ENCODE measurements at regions not wholly inside any gene's neighbourhood (a gene's known extent, or its start where the extent isn't known, plus 50 kb on each side); places are given as distances from the start of the nearest gene placed in this dataset.

GRCh38 chr9:108386859-108387384, 468.9 kb downstream of the ACTL7B start (continued):
- TF ChIP-seq KLF12 (CRISPR knock-in tag; IDR thresholded peaks at IDR 0.05; ENCODE audit: borderline replicate concordance) (no peak), ZNF598 (CRISPR knock-in tag; IDR thresholded peaks at IDR 0.05; ENCODE audit: borderline replicate concordance) (no peak), ZNF335 (CRISPR knock-in tag; IDR thresholded peaks at IDR 0.05) (no peak), ZNF619 (CRISPR knock-in tag; IDR thresholded peaks at IDR 0.05) (no peak), DNMT1 (CRISPR knock-in tag; IDR thresholded peaks at IDR 0.05) (no peak), ZNF234 (CRISPR knock-in tag; conservative IDR thresholded peaks at IDR 0.05) (no peak), GPN1 (CRISPR knock-in tag; IDR thresholded peaks at IDR 0.05; ENCODE audit: borderline replicate concordance) (no peak), DPF2 (CRISPR knock-in tag; IDR thresholded peaks at IDR 0.05; ENCODE audit: borderline replicate concordance, low read depth) (no peak), TAF15 (IDR thresholded peaks at IDR 0.05; ENCODE audit: low read depth, low read length, poor library complexity, severe bottlenecking) (no peak), NFATC3 (CRISPR knock-in tag; IDR thresholded peaks at IDR 0.05) (no peak)
- TF ChIP-seq, protein P1, sequence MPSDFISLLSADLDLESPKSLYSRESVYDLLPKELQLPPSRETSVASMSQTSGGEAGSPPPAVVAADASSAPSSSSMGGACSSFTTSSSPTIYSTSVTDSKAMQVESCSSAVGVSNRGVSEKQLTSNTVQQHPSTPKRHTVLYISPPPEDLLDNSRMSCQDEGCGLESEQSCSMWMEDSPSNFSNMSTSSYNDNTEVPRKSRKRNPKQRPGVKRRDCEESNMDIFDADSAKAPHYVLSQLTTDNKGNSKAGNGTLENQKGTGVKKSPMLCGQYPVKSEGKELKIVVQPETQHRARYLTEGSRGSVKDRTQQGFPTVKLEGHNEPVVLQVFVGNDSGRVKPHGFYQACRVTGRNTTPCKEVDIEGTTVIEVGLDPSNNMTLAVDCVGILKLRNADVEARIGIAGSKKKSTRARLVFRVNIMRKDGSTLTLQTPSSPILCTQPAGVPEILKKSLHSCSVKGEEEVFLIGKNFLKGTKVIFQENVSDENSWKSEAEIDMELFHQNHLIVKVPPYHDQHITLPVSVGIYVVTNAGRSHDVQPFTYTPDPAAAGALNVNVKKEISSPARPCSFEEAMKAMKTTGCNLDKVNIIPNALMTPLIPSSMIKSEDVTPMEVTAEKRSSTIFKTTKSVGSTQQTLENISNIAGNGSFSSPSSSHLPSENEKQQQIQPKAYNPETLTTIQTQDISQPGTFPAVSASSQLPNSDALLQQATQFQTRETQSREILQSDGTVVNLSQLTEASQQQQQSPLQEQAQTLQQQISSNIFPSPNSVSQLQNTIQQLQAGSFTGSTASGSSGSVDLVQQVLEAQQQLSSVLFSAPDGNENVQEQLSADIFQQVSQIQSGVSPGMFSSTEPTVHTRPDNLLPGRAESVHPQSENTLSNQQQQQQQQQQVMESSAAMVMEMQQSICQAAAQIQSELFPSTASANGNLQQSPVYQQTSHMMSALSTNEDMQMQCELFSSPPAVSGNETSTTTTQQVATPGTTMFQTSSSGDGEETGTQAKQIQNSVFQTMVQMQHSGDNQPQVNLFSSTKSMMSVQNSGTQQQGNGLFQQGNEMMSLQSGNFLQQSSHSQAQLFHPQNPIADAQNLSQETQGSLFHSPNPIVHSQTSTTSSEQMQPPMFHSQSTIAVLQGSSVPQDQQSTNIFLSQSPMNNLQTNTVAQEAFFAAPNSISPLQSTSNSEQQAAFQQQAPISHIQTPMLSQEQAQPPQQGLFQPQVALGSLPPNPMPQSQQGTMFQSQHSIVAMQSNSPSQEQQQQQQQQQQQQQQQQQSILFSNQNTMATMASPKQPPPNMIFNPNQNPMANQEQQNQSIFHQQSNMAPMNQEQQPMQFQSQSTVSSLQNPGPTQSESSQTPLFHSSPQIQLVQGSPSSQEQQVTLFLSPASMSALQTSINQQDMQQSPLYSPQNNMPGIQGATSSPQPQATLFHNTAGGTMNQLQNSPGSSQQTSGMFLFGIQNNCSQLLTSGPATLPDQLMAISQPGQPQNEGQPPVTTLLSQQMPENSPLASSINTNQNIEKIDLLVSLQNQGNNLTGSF (CRISPR knock-in tag; IDR thresholded peaks at IDR 0.05), result no peak
- TF ChIP-seq, protein P2, sequence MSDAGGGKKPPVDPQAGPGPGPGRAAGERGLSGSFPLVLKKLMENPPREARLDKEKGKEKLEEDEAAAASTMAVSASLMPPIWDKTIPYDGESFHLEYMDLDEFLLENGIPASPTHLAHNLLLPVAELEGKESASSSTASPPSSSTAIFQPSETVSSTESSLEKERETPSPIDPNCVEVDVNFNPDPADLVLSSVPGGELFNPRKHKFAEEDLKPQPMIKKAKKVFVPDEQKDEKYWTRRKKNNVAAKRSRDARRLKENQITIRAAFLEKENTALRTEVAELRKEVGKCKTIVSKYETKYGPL (CRISPR knock-in tag; IDR thresholded peaks at IDR 0.05), result no peak

Measured in HepG2 (cell line).